CD4-positive, CD25-positive, alpha-beta regulatory T cell (primary cell): ENCODE measurements at regions not wholly inside any gene's neighbourhood (a gene's known extent, or its start where the extent isn't known, plus 50 kb on each side); places are given as distances from the start of the nearest gene placed in this dataset.

Experiments used
- ATAC-seq, 2 donors: fragments of 150-1000 bp; cut with Tn5 transposase; one replicate each; pipeline ENCODE4 v1.10.0; 2021; ENCODE audit warnings: low read depth in 2 of 2, moderate number of reproducible peaks in 2 of 2, moderate library complexity in 1 of 2
- DNase-seq, 3 donors: peaks; one replicate each; pipeline versions ENCODE4 v3.0.0 to v3.0.0-alpha.2; 2012 to 2022; ENCODE audit warnings: mixed read lengths in 1 of 3
- H3K27ac ChIP-seq: one replicate; pipeline ENCODE4 v1.7.0; 2013; ENCODE audit warnings: mild to moderate bottlenecking, low read length; ENCODE audit not compliant: insufficient read depth, poor library complexity, severe bottlenecking
- H3K27me3 ChIP-seq: one replicate; pipeline ENCODE4 v1.7.0; 2013; ENCODE audit warnings: low read length; ENCODE audit not compliant: control insufficient read depth, insufficient read depth
- H3K36me3 ChIP-seq: one replicate; pipeline ENCODE4 v1.7.0; 2013; ENCODE audit warnings: mild to moderate bottlenecking, low read length, moderate library complexity; ENCODE audit not compliant: control insufficient read depth, insufficient read depth
- H3K4me1 ChIP-seq: 2 replicates; pipeline ENCODE4 v1.7.0; 2013; ENCODE audit warnings: mild to moderate bottlenecking, low read length; ENCODE audit not compliant: insufficient read depth, control insufficient read depth, poor library complexity, severe bottlenecking
- H3K4me3 ChIP-seq: one replicate; pipeline ENCODE4 v1.7.0; 2013; ENCODE audit warnings: low read depth, mild to moderate bottlenecking, low read length, moderate library complexity
- H3K9me3 ChIP-seq, 2 experiments: 1 replicate in 1 of 2; 2 replicates in 1 of 2; pipeline ENCODE4 v1.7.0; 2013; ENCODE audit warnings: low read length in 2 of 2, mild to moderate bottlenecking in 1 of 2, moderate library complexity in 1 of 2; ENCODE audit not compliant: control insufficient read depth in 2 of 2
- H3K27ac Mint-ChIP-seq, 3 donors: one replicate each; pipeline ENCODE4 v1.8.0; 2020 to 2022; ENCODE audit warnings: mild to moderate bottlenecking in 3 of 3, mixed read lengths in 3 of 3, moderate library complexity in 2 of 3
- H3K27me3 Mint-ChIP-seq: one replicate; pipeline ENCODE4 v1.8.0; 2022; ENCODE audit warnings: mild to moderate bottlenecking, mixed read lengths
- H3K36me3 Mint-ChIP-seq: one replicate; pipeline ENCODE4 v1.8.0; 2020; ENCODE audit warnings: mixed read lengths
- H3K4me1 Mint-ChIP-seq, 4 donors: one replicate each; pipeline ENCODE4 v1.8.0; 2020 to 2022; ENCODE audit warnings: mixed read lengths in 4 of 4, mild to moderate bottlenecking in 1 of 4
- H3K4me3 Mint-ChIP-seq, 4 donors: one replicate each; pipeline ENCODE4 v1.8.0; 2020 to 2022; ENCODE audit warnings: mild to moderate bottlenecking in 4 of 4, mixed read lengths in 4 of 4, moderate library complexity in 3 of 4
- H3K9me3 Mint-ChIP-seq, 7 donors: one replicate each; pipeline ENCODE4 v1.8.0; 2020 to 2022; ENCODE audit warnings: mixed read lengths in 7 of 7, mild to moderate bottlenecking in 3 of 7, moderate library complexity in 2 of 7

- no peak overlapping the region for H3K27ac Mint-ChIP-seq
- no peak overlapping the region for H3K27ac ChIP-seq
- DNase-seq = no peak
- no peak for ATAC-seq
- no peak overlapping the region for H3K4me3 Mint-ChIP-seq
- H3K27me3 ChIP-seq = no peaks in the 10 kb centered on the region
- peaks cover 0 to 5% (median 0%) of the 10 kb centered on the region in 7 donors for H3K9me3 Mint-ChIP-seq
- H3K36me3 Mint-ChIP-seq = no peaks in the 10 kb centered on the region
- no peaks in the 10 kb centered on the region for H3K4me1 ChIP-seq
- no peaks in the 10 kb centered on the region for H3K9me3 ChIP-seq
- H3K4me1 Mint-ChIP-seq = no peaks in the 10 kb centered on the region
- H3K36me3 ChIP-seq = no peaks in the 10 kb centered on the region
- H3K27me3 Mint-ChIP-seq = peaks cover 4% of the 10 kb centered on the region
- no peak overlapping the region for H3K4me3 ChIP-seq
Measured at GRCh38 chr16:86653285-86654006, 75.1 kb downstream of the FOXL1 start.

GRCh38 chr16:86657972-86658371 lies 79.6 kb downstream of the FOXL1 start:
- Histone ChIP-seq H3K4me1 (no peaks in the 10 kb centered on the region), H3K9me3 (no peaks in the 10 kb centered on the region), H3K4me3 (no peak overlapping the region), H3K27me3 (no peaks in the 10 kb centered on the region), H3K27ac (no peak overlapping the region), H3K36me3 (no peaks in the 10 kb centered on the region)
- peaks cover 0 to 9% (median 1%) of the 10 kb centered on the region in 7 donors for H3K9me3 Mint-ChIP-seq
- no peak overlapping the region for H3K27ac Mint-ChIP-seq
- H3K27me3 Mint-ChIP-seq = no peaks in the 10 kb centered on the region
- no peak for ATAC-seq
- no peak overlapping the region for H3K4me3 Mint-ChIP-seq
- DNase-seq = no peak
- H3K4me1 Mint-ChIP-seq = no peaks in the 10 kb centered on the region
- no peaks in the 10 kb centered on the region for H3K36me3 Mint-ChIP-seq

- H3K36me3 ChIP-seq = no peaks in the 10 kb centered on the region
- H3K4me3 Mint-ChIP-seq = no peak overlapping the region
Measured at GRCh38 chr16:86660623-86661022, 82.3 kb downstream of the FOXL1 start.

GRCh38 chr16:86661706-86662105 lies 83.4 kb downstream of the FOXL1 start:
- Mint-ChIP-seq H3K27me3 (no peaks in the 10 kb centered on the region), H3K27ac (no peak overlapping the region), H3K4me3 (no peak overlapping the region), H3K4me1 (peaks cover 0 to 12% (median 6%) of the 10 kb centered on the region in 4 donors), H3K36me3 (no peaks in the 10 kb centered on the region), H3K9me3 (peaks cover 0 to 9% (median 0%) of the 10 kb centered on the region in 7 donors)
- ATAC-seq (no peak), DNase-seq (no peak)
- H3K4me1 ChIP-seq = peaks cover 9% of the 10 kb centered on the region
- H3K27me3 ChIP-seq = no peaks in the 10 kb centered on the region
- H3K9me3 ChIP-seq = no peaks in the 10 kb centered on the region
- no peak overlapping the region for H3K4me3 ChIP-seq
- no peak overlapping the region for H3K27ac ChIP-seq
- no peaks in the 10 kb centered on the region for H3K36me3 ChIP-seq

More at GRCh38 chr16:86660623-86661022, 82.3 kb downstream of the FOXL1 start:
- H3K27ac Mint-ChIP-seq = peak overlapping the region in 1 of 3 donors; percentile 20
- DNase-seq (no peak), ATAC-seq (no peak)
- Histone ChIP-seq H3K27ac (no peak overlapping the region), H3K4me1 (peaks cover 9% of the 10 kb centered on the region), H3K4me3 (no peak overlapping the region), H3K27me3 (no peaks in the 10 kb centered on the region), H3K9me3 (no peaks in the 10 kb centered on the region)
- H3K9me3 Mint-ChIP-seq = peaks cover 0 to 9% (median 0%) of the 10 kb centered on the region in 7 donors
- H3K27me3 Mint-ChIP-seq = no peaks in the 10 kb centered on the region
- peaks cover 0 to 12% (median 6%) of the 10 kb centered on the region in 4 donors for H3K4me1 Mint-ChIP-seq
- no peaks in the 10 kb centered on the region for H3K36me3 Mint-ChIP-seq

- Mint-ChIP-seq H3K36me3 (no peaks in the 10 kb centered on the region), H3K9me3 (peaks cover 0 to 9% (median 0%) of the 10 kb centered on the region in 7 donors), H3K4me3 (no peak overlapping the region), H3K27me3 (no peaks in the 10 kb centered on the region), H3K4me1 (peaks cover 0 to 12% (median 6%) of the 10 kb centered on the region in 4 donors), H3K27ac (no peak overlapping the region)
- Histone ChIP-seq H3K4me1 (peaks cover 9% of the 10 kb centered on the region), H3K36me3 (no peaks in the 10 kb centered on the region), H3K9me3 (no peaks in the 10 kb centered on the region), H3K27me3 (no peaks in the 10 kb centered on the region), H3K4me3 (no peak overlapping the region), H3K27ac (no peak overlapping the region)
- DNase-seq = no peak
- ATAC-seq = no peak
Measured at GRCh38 chr16:86662195-86662594, 83.8 kb downstream of the FOXL1 start.

GRCh38 chr16:86662740-86663139 lies 84.4 kb downstream of the FOXL1 start:
- H3K4me3 Mint-ChIP-seq = no peak overlapping the region
- ATAC-seq (no peak), DNase-seq (no peak)
- H3K27me3 Mint-ChIP-seq = no peaks in the 10 kb centered on the region
- H3K27me3 ChIP-seq = no peaks in the 10 kb centered on the region
- peaks cover 9% of the 10 kb centered on the region for H3K4me1 ChIP-seq
- H3K36me3 Mint-ChIP-seq = no peaks in the 10 kb centered on the region
- H3K4me1 Mint-ChIP-seq = peaks cover 0 to 12% (median 6%) of the 10 kb centered on the region in 4 donors
- no peaks in the 10 kb centered on the region for H3K9me3 ChIP-seq
- H3K9me3 Mint-ChIP-seq = peaks cover 0 to 9% (median 0%) of the 10 kb centered on the region in 7 donors
- no peaks in the 10 kb centered on the region for H3K36me3 ChIP-seq
- no peak overlapping the region for H3K27ac Mint-ChIP-seq
- H3K4me3 ChIP-seq = no peak overlapping the region
- no peak overlapping the region for H3K27ac ChIP-seq

GRCh38 chr16:86663685-86664521 lies 85.6 kb downstream of the FOXL1 start:
- Mint-ChIP-seq H3K4me1 (peaks cover 0 to 12% (median 7%) of the 10 kb centered on the region in 4 donors), H3K4me3 (no peak overlapping the region), H3K9me3 (peaks cover 0 to 9% (median 0%) of the 10 kb centered on the region in 7 donors), H3K36me3 (no peaks in the 10 kb centered on the region), H3K27ac (peak overlapping the region in 1 of 3 donors; percentile 44), H3K27me3 (no peaks in the 10 kb centered on the region)
- Histone ChIP-seq H3K9me3 (no peaks in the 10 kb centered on the region), H3K4me1 (peaks cover 9% of the 10 kb centered on the region), H3K27ac (no peak overlapping the region), H3K4me3 (no peak overlapping the region), H3K27me3 (no peaks in the 10 kb centered on the region), H3K36me3 (no peaks in the 10 kb centered on the region)
- ATAC-seq (no peak), DNase-seq (no peak)
